NCI-H128 (cell line): ENCODE measurements at regions not wholly inside any gene's neighbourhood (a gene's known extent, or its start where the extent isn't known, plus 50 kb on each side); places are given as distances from the start of the nearest gene placed in this dataset.
"Not testable (repeated sequence)": the region's sequence is repeated elsewhere in the genome, so short reads cannot be mapped to it uniquely, and the experiment has no call there.

ENCODE experiments used
- DNase-seq: peaks from one replicate; lab custom pipeline; 2025; ENCODE audit not compliant: unreplicated experiment; lab: John Stamatoyannopoulos, UW

GRCh38 chr22:22820076-22820475 lies 67.5 kb upstream of the IGLL5 start:
- no peak for DNase-seq

GRCh38 chr22:22820626-22821025 lies 67.0 kb upstream of the IGLL5 start:
- no peak for DNase-seq

- DNase-seq: no peak
These were observed 66.3 kb upstream of the IGLL5 start for GRCh38 chr22:22821340-22821739.

DNA sequence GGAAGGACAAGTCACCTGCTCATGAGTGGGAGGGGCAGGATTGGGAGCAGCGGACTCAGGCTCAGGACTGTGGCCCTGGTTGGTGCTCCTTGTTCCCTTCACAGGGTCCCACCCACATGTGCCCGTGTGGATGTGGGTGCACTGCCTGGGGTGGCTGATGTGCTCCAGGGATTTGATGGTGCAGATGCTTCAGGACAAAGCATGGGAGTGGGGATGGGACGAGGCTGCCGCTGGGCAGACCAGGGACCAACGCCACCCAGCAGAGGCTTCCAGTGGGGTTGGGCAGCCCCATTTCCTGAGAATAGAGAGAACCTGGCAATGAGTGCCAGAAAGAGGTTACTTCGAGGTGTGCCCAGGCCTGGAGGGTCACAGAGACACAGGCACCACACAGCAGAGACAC lies 65.5 kb upstream of the IGLL5 start:
- DNase-seq: no peak

DNA sequence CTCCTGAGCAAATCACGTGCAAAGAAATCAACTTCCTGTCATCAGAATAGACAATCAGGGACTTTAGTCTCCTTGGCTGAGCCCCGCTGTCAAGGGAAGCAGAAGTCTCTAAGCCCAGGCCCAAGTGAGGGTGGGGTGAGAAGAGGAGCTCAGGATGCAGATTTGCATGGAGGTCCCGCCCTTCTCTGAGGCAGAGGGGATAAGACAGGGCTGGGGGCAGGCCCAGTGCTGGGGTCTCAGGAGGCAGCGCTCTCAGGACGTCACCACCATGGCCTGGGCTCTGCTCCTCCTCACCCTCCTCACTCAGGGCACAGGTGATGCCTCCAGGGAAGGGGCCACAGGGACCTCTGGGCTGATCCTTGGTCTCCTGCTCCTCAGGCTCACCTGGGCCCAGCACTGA lies 65.1 kb upstream of the IGLL5 start:
- not testable (repeated sequence) for DNase-seq

DNA sequence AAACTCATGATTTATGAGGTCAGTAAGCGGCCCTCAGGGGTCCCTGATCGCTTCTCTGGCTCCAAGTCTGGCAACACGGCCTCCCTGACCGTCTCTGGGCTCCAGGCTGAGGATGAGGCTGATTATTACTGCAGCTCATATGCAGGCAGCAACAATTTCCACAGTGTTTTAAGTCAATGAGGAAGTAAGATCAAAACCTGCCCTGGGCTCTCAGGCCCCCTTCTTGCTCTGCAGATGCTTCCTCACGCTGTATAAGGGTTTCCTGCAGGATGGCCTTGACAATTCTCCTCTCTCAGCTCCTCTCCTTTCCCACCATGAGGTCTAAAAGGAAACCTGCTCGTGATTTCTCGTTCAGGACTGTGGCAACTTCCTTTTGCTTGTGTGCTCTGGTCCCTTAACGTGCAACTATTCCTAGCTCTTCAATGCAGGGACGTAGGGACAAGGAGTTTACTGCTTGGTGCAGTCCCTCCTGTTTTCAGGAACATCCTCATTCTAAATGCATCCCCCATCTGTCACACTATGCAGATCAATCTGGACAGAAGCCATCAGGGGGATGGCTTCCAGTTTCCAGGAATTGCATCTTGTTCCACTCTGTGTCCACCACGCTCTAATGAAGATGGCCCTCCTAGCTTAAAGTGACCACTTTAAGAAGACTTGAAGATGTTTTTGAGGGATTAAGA lies 64.3 kb upstream of the IGLL5 start:
- no peak for DNase-seq

- no peak for DNase-seq
These were observed 63.0 kb upstream of the IGLL5 start for GRCh38 chr22:22824340-22825212.

- DNase-seq: no peak
These were observed 62.4 kb upstream of the IGLL5 start for GRCh38 chr22:22825213-22825593.

DNA sequence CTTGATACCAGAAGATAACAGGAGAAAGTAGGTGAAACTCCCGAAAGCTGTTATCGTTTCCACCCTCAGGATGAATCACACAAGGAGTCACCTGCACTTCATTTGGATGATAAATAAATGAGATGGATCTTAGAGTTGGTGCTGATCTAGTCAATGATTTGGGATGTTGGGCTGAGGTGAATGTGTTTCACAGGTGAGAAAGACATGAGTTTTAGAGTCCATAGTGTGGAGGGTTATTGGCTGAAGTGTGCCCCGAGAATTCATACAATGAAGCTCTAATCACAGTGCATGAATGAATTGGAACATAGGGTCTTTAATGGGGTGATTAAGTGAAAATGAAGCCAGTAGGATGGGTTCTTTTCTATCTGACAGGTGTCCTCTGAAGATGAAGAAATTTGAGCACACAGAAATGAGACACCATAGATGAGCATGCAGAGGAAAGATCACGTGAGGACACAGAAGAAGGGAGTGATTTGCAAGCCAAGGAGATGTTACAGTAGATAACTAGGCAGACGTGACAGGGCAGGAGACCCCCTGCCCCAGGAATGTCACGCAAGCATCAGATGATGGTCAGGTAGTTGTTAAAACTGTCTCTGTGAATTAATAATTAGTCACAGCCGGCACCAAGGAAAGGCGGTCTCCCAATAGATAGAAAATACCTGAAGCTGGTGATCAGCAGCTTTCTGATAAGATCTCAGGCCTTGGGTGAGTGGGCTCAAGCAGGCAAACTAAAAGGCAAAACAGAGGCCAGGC lies 60.3 kb upstream of the IGLL5 start:
- no peak for DNase-seq

DNA sequence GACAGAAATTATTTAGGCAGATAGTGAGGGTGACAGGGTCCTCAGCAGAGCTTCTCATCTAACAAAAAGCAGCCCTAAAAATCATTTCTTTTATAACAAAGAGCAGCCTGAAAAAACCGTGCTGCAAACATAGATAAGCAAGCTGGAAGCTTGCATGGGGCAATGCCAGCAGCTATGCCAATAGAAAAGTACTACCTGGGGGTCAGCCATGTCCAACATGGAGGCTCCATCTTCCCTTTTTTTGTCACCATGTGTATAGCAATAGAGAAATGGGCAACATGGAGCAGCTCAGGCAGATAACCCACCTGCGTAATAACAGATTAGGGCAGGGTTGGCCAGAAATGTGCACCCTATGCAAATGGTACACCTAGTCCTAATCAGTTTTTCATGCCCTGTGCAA lies 57.4 kb upstream of the IGLL5 start:
- no peak for DNase-seq

DNA sequence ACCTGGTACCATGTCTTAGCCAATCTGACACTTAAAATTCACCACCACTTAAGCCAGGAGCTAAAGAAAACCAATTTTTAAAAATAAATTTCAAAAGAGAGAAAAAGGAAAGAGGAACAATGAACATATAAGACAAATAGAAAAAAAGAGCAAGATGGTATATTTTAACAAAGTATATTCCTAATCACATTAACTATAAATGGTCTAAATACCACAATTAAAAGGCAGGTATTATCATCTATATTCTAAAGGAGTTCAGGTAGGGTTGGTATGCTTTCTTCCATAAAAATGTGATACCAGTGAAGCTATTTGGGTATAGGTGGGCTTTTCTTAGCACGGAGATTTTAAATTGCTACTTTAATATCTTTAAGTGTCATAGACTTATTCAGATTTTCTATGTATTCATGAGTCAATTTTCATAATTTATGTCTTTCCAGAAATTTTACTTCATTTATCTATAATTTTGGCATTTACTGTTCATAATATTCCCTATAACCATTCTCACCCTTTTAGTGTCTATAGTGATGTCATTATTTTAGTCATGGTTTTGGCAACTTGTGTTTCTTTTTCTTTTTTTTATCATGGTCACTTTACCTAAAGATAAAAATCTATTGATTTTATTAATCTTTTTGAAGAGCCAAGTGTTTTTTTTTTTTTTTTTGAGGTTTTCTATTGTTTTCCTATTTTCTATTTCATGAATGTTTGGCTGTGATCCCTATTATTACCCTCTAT lies 56.5 kb upstream of the IGLL5 start:
- no peak for DNase-seq

DNA sequence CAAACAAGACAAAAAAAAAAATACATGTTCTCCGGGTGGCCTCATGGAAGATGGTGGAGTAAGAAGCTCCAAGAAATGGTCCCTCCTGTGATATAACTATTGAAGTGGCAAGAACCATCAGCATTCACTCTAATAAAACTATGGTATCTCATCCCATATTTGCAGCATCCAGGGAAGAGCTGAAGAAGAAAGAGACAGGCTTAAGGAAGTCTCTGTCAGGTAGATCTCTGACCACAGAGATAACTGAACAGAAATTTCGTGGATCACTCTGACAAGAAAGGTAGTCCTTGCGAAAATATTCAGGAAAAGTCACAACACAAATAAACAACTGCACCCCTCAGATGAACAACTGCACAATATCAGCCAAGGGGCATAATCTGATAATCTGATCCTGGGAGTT lies 54.6 kb upstream of the IGLL5 start:
- DNase-seq: no peak

- no peak for DNase-seq
These were observed 54.1 kb upstream of the IGLL5 start for GRCh38 chr22:22833488-22833887.

DNA sequence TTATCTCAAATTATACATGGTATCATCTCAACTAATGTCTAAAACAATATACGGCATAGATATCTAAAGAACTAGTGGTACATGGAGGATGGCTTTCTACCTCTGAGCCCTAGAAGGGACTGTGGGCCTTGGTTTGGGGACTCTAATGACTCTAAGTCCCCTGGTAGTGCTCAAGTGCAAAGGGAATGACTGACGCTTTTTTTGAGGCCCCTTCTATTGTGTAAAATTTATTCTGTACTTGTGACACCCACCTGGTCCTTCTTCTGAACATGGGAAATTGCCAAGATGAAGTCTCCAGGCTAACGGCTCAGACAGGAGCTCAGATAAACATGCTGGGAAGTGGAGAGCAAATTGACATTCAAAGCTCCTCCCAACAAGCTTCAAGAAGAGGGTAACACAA lies 53.4 kb upstream of the IGLL5 start:
- no peak for DNase-seq

GRCh38 chr22:22834783-22835182 lies 52.8 kb upstream of the IGLL5 start:
- no peak for DNase-seq

- DNase-seq: no peak
These were observed 52.4 kb upstream of the IGLL5 start for GRCh38 chr22:22835242-22835641.

DNA sequence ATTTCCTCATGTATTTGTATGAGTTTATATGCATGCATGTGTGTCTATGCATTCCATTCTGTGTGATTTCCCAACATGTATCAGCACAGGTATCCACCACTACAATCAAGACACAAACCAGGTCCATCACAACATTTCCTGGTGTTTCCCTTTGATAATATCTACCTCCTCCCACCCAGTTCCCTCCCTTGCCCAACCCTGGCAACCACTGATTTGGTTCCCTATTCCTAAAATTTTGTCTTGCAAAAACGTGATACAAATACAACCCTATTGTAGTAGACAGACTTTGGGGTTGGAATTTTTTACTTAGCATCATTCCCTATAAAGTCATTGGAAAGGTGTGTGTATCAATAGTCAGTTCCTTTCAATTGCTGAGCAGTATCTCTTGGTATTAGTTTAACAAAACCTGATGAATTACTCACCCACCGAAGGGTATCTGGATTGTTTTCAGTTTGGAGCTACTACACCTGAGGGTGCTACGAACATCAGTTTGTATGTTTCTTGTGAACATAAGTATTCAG lies 51.8 kb upstream of the IGLL5 start:
- no peak for DNase-seq

- no peak for DNase-seq
These were observed 51.0 kb upstream of the IGLL5 start for GRCh38 chr22:22836635-22837034.
